NCI-H1105 treated with DMSO at 0.1 percent for 48 hours (cell line): ENCODE measurements at regions not wholly inside any gene's neighbourhood (a gene's known extent, or its start where the extent isn't known, plus 50 kb on each side); places are given as distances from the start of the nearest gene placed in this dataset.
"Not testable (repeated sequence)": the region's sequence is repeated elsewhere in the genome, so short reads cannot be mapped to it uniquely, and the experiment has no call there.

Experiments used
- DNase-seq: peaks from one replicate; lab custom pipeline; 2025; lab: John Stamatoyannopoulos, UW

- DNase-seq = not testable (repeated sequence)
Observed at GRCh38 chr5:17034992-17035391, 98.9 kb upstream of the MYO10 start.

- DNase-seq = no peak
Observed at GRCh38 chr5:17037751-17038150, 101.7 kb upstream of the MYO10 start.

GRCh38 chr5:17039170-17039569 lies 103.1 kb upstream of the MYO10 start:
- DNase-seq = no peak

- DNase-seq = no peak
Observed at GRCh38 chr5:17042041-17042440, 106.0 kb upstream of the MYO10 start.

- no peak for DNase-seq
Observed at GRCh38 chr5:17046320-17046719, 110.2 kb upstream of the MYO10 start.

GRCh38 chr5:17050236-17050635 lies 114.1 kb upstream of the MYO10 start:
- no peak for DNase-seq

- no peak for DNase-seq
Observed at GRCh38 chr5:17054911-17055310, 118.8 kb upstream of the MYO10 start.

GRCh38 chr5:17056141-17056631 lies 120.1 kb upstream of the MYO10 start:
- no peak for DNase-seq

GRCh38 chr5:17058438-17058837 lies 122.3 kb upstream of the MYO10 start:
- no peak for DNase-seq

- no peak for DNase-seq
Observed at GRCh38 chr5:17061973-17062470, 125.9 kb upstream of the MYO10 start.

GRCh38 chr5:17062741-17063140 lies 126.7 kb upstream of the MYO10 start:
- DNase-seq = not testable (repeated sequence)

GRCh38 chr5:17064241-17064640 lies 128.2 kb upstream of the MYO10 start:
- DNase-seq = peak; percentile 10

GRCh38 chr5:17065458-17065857 lies 129.4 kb upstream of the MYO10 start:
- DNase-seq = no peak

GRCh38 chr5:17066026-17066425 lies 129.9 kb upstream of the MYO10 start:
- DNase-seq = not testable (repeated sequence)

GRCh38 chr5:17067657-17068392 lies 131.7 kb upstream of the MYO10 start:
- no peak for DNase-seq

- DNase-seq = no peak
Observed at GRCh38 chr5:17069995-17070511, 134.0 kb upstream of the MYO10 start.

GRCh38 chr5:17070647-17071046 lies 134.6 kb upstream of the MYO10 start:
- no peak for DNase-seq

GRCh38 chr5:17075236-17075635 lies 139.1 kb upstream of the MYO10 start:
- DNase-seq = no peak

- DNase-seq = no peak
Observed at GRCh38 chr5:17076272-17076671, 140.2 kb upstream of the MYO10 start.

GRCh38 chr5:17077440-17078233 lies 139.8 kb upstream of the BASP1 start:
- no peak for DNase-seq

GRCh38 chr5:17079562-17079961 lies 137.9 kb upstream of the BASP1 start:
- no peak for DNase-seq

- DNase-seq = no peak
Observed at GRCh38 chr5:17080361-17080760, 137.1 kb upstream of the BASP1 start.

GRCh38 chr5:17081142-17081541 lies 136.3 kb upstream of the BASP1 start:
- no peak for DNase-seq
